PFSK-1 (cell line): ENCODE measurements at regions not wholly inside any gene's neighbourhood (a gene's known extent, or its start where the extent isn't known, plus 50 kb on each side); places are given as distances from the start of the nearest gene placed in this dataset.

Source experiments
- POLR2AphosphoS5 ChIP-seq: IDR thresholded peaks from 2 replicates; pipeline ENCODE4 v1.6.1; 2012; ENCODE audit warnings: low read depth, mild to moderate bottlenecking, control low read depth, low read length, moderate library complexity
- SIN3A ChIP-seq: IDR thresholded peaks from 2 replicates; pipeline ENCODE4 v1.6.1; 2012; ENCODE audit warnings: mild to moderate bottlenecking, low read length, moderate library complexity, borderline replicate concordance; ENCODE audit not compliant: insufficient read depth
- TAF1 ChIP-seq: IDR thresholded peaks from 2 replicates; pipeline ENCODE4 v1.6.1; 2012; ENCODE audit warnings: low read length, control low read depth, borderline replicate concordance; ENCODE audit not compliant: insufficient read depth
- TF ChIP-seq, protein P1 (sequence below), 2 experiments: IDR thresholded peaks; 2 replicates each; pipeline versions ENCODE4 v1.6.1 to v1.8.0; 2011 to 2012; ENCODE audit warnings: low read depth in 2 of 2, low read length in 2 of 2, control low read depth in 1 of 2, inconsistent platforms in 1 of 2, mild to moderate bottlenecking in 1 of 2, moderate library complexity in 1 of 2; ENCODE audit not compliant: insufficient read depth in 1 of 2

DNA sequence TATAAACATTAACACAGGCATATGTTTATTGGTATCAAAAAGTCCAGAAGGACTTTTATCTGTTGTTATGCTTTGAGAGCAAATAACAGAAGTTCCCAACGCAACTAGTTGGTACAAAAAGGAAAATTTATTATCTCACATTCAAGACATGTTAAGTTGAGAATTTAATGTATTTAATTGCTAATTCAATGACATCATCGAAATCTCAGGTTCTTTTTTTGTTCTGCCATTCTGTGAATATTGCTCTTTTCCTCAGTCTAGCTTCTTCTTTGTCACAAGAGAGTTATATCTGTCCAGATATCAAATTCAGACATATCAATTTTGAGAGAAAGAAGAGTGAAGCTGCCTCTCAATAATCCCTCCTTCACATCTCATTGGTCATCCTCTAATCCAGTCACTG is 307.6 kb upstream of the PCSK5 start:
- TF ChIP-seq SIN3A (no peak), POLR2AphosphoS5 (no peak), TAF1 (no peak)
- TF ChIP-seq, protein P1, sequence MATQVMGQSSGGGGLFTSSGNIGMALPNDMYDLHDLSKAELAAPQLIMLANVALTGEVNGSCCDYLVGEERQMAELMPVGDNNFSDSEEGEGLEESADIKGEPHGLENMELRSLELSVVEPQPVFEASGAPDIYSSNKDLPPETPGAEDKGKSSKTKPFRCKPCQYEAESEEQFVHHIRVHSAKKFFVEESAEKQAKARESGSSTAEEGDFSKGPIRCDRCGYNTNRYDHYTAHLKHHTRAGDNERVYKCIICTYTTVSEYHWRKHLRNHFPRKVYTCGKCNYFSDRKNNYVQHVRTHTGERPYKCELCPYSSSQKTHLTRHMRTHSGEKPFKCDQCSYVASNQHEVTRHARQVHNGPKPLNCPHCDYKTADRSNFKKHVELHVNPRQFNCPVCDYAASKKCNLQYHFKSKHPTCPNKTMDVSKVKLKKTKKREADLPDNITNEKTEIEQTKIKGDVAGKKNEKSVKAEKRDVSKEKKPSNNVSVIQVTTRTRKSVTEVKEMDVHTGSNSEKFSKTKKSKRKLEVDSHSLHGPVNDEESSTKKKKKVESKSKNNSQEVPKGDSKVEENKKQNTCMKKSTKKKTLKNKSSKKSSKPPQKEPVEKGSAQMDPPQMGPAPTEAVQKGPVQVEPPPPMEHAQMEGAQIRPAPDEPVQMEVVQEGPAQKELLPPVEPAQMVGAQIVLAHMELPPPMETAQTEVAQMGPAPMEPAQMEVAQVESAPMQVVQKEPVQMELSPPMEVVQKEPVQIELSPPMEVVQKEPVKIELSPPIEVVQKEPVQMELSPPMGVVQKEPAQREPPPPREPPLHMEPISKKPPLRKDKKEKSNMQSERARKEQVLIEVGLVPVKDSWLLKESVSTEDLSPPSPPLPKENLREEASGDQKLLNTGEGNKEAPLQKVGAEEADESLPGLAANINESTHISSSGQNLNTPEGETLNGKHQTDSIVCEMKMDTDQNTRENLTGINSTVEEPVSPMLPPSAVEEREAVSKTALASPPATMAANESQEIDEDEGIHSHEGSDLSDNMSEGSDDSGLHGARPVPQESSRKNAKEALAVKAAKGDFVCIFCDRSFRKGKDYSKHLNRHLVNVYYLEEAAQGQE (IDR thresholded peaks at IDR 0.05; ENCODE audit: insufficient read depth in 1 of 2, low read depth in 2 of 2, low read length in 2 of 2), result no peak
